Right lobe of liver (tissue), 6 donors: ENCODE measurements at regions not wholly inside any gene's neighbourhood (a gene's known extent, or its start where the extent isn't known, plus 50 kb on each side); places are given as distances from the start of the nearest gene placed in this dataset.

Experiments used
- ATAC-seq, 4 donors: fragments of 200-7000 bp; cut with Tn5 transposase; one replicate each; pipeline ENCODE4 v1.9.1; 2020; ENCODE audit warnings: mild to moderate bottlenecking in 4 of 4, moderate library complexity in 4 of 4
- DNase-seq, 3 donors: peaks; one replicate each; pipeline ENCODE4 v3.0.0-alpha.2; 2020
- H3K27ac ChIP-seq, 3 donors: fragments of 200-600 bp; one replicate each; pipeline ENCODE4 v1.8.0; 2022
- H3K27me3 ChIP-seq, 2 donors: fragments of 200-600 bp; one replicate each; pipeline ENCODE4 v1.8.0; 2022
- H3K36me3 ChIP-seq, 4 donors: fragments of 200-600 bp; sonication (generic) in 1 of 4; one replicate each; pipeline versions ENCODE4 v1.5.1 to v1.8.0; 2017 to 2022; ENCODE audit warnings: control low read depth in 1 of 4
- H3K4me1 ChIP-seq, 4 donors: fragments of 200-600 bp; sonication (generic) in 1 of 4; one replicate each; pipeline versions ENCODE4 v1.5.1 to v1.8.0; 2017 to 2022; ENCODE audit warnings: control low read depth in 1 of 4
- H3K4me3 ChIP-seq, 3 donors: fragments of 200-600 bp; one replicate each; pipeline ENCODE4 v1.8.0; 2022
- H3K9me3 ChIP-seq, 4 donors: fragments of 200-600 bp; sonication (generic) in 1 of 4; one replicate each; pipeline versions ENCODE4 v1.5.1 to v1.8.0; 2017 to 2022; ENCODE audit warnings: control low read depth in 1 of 4
- CTCF ChIP-seq, 4 donors: fragments of 200-600 bp in 3 of 4; fragments of 450-650 bp in 1 of 4; IDR thresholded peaks; one replicate each; pipeline versions ENCODE4 v1.5.1 to v1.8.0; 2016 to 2022; ENCODE audit warnings: antibody characterized with exemption in 4 of 4, mild to moderate bottlenecking in 2 of 4
- POLR2A ChIP-seq: fragments of 450-650 bp; IDR thresholded peaks from one replicate; pipeline ENCODE4 v1.6.1; 2017; ENCODE audit warnings: antibody characterized with exemption, mild to moderate bottlenecking
- whole genome bisulfite sequencing: methylation state at CpG from one replicate; pipeline ENCODE4 v1.1.6; 2018; ENCODE audit warnings: low coverage, low lambda C conversion rate; ENCODE audit not compliant: insufficient coverage; ENCODE audit errors: missing lambda C conversion rate; 5-methylcytosine and 5-hydroxymethylcytosine counted together
- intact Hi-C, 2 donors: fragments of 100-400 bp; cut with DNase I; formaldehyde crosslinking; loops; one replicate each; pipeline versions ENCODE4 v1.11.2 to v1.14.1; 2022
- donor health status: DM: no; HTN: yes; CAD: no.
- donor health status: DM: no; HTN: no; CAD: no.
- donor health status: DM: no; HTN: no; CAD: no.
- donor health status: DM: no; HTN: yes; CAD: no.
- donor health status: DM: no; HTN: yes; CAD: no.

DNA sequence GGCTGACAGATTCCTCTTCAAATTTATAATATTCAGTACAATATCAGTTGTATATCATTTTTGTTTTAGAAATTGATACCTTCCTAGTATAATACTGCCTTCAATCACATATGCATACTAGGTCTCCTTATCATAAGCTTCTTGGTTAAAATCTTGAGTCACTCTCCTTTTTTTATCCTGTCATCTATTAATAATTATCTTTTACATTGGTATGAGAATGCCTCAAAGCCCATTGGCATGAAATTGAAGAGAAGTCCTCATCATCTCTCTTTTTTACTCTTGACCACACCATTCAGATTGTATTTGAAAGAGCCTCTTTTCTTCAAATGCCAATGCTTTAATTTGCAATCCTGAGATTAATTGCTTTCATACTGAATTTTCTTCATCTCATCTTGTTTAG, 810.3 kb downstream of the BRINP1 start:
- Histone ChIP-seq H3K4me1 (no peaks in the 10 kb centered on the region), H3K4me3 (no peak overlapping the region), H3K36me3 (no peaks in the 10 kb centered on the region), H3K9me3 (no peaks in the 10 kb centered on the region), H3K27ac (no peak overlapping the region), H3K27me3 (no peaks in the 10 kb centered on the region)
- DNase-seq (no peak), ATAC-seq (no peak)
- no peak for TF ChIP-seq POLR2A
- intact Hi-C loops, result no loop called here

- H3K4me3 ChIP-seq, result no peak overlapping the region
- DNase-seq, result no peak
- 46% methylated on average over 3 of the region's 3 CpGs for WGBS
- intact Hi-C loops, result no loop called here
- H3K27me3 ChIP-seq, result peaks cover 0 to 3% of the 10 kb centered on the region in 2 donors
- H3K9me3 ChIP-seq, result no peaks in the 10 kb centered on the region
- no peak for TF ChIP-seq POLR2A
- TF ChIP-seq CTCF (IDR thresholded peaks at IDR 0.05), result no peak
- H3K36me3 ChIP-seq, result no peaks in the 10 kb centered on the region
- no peak overlapping the region for H3K27ac ChIP-seq
- no peaks in the 10 kb centered on the region for H3K4me1 ChIP-seq
- no peak for ATAC-seq
Measured at GRCh38 chr9:118561051-118561450, 808.2 kb downstream of the BRINP1 start.

DNA sequence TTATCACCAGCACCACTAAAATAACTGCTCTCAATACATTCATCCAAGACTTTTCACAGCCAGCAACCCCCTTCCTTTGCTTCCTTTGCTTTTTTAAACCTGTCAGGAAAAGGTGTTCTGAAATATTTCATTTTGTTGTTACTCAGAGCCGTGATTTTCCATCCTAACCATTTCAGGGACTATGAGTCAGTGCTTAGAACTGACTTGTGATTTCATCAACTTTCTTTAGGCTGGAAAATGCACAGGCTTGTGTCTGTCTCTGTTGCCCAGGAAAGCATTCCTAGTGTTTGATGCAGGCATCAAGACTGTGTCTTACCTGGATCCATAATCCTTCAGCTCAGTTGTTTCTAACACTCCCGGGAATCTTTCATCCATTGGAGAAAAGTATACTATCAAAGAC, 805.6 kb downstream of the BRINP1 start:
- intact Hi-C loops, result no loop called here
- Histone ChIP-seq H3K4me3 (no peak overlapping the region), H3K9me3 (no peaks in the 10 kb centered on the region), H3K27ac (no peak overlapping the region), H3K36me3 (no peaks in the 10 kb centered on the region), H3K4me1 (no peaks in the 10 kb centered on the region), H3K27me3 (peaks cover 0 to 3% of the 10 kb centered on the region in 2 donors)
- ATAC-seq (no peak), DNase-seq (no peak)
- 59% methylated on average over 2 of the region's 2 CpGs for WGBS
- TF ChIP-seq CTCF (IDR thresholded peaks at IDR 0.05), result no peak
- TF ChIP-seq POLR2A, result no peak

- Histone ChIP-seq H3K27ac (no peak overlapping the region), H3K9me3 (no peaks in the 10 kb centered on the region), H3K36me3 (no peaks in the 10 kb centered on the region), H3K4me3 (no peak overlapping the region), H3K27me3 (peaks cover 0 to 3% of the 10 kb centered on the region in 2 donors), H3K4me1 (no peaks in the 10 kb centered on the region)
- no peak for ATAC-seq
- intact Hi-C loops, result no loop called here
- 62% methylated on average over 2 of the region's 2 CpGs for WGBS
- DNase-seq, result no peak
- TF ChIP-seq POLR2A (no peak), CTCF (IDR thresholded peaks at IDR 0.05) (no peak)
Measured at GRCh38 chr9:118567861-118568260, 801.4 kb downstream of the BRINP1 start.

GRCh38 chr9:118568704-118569103, 800.5 kb downstream of the BRINP1 start:
- ATAC-seq, result no peak
- 63% methylated on average over 3 of the region's 3 CpGs for WGBS

More at GRCh38 chr9:118568704-118569103, 800.5 kb downstream of the BRINP1 start:
- no peak for DNase-seq
- H3K4me1 ChIP-seq, result no peaks in the 10 kb centered on the region
- H3K27me3 ChIP-seq, result peaks cover 0 to 3% of the 10 kb centered on the region in 2 donors
- intact Hi-C loops, result no loop called here
- H3K36me3 ChIP-seq, result no peaks in the 10 kb centered on the region
- no peak overlapping the region for H3K4me3 ChIP-seq
- H3K27ac ChIP-seq, result no peak overlapping the region
- TF ChIP-seq POLR2A (no peak), CTCF (IDR thresholded peaks at IDR 0.05) (no peak)
- no peaks in the 10 kb centered on the region for H3K9me3 ChIP-seq
